ENCODE measurements at regions not wholly inside any gene's neighbourhood (a gene's known extent, or its start where the extent isn't known, plus 50 kb on each side); places are given as distances from the start of the nearest gene placed in this dataset.

DNA sequence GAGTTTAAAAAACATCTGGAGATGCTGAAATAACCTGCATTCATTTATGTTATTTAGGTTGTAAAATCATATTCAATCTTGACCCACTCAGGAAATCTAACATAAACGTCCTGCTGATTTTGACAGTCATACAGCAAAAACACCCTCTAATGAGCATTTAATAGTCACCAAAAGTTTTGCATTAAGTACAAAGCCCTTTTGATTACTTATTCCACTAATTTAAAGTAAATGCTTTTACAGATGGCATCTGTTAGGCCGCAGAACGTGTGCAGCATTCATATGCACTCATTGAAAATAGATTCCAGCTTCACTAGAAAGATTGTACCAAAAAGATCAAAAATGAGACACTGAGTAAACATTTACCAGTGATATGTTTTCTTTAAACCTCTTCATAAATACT is 1295.1 kb downstream of the EFNB2 start:
- no peak for DNase-seq (ENCODE audit: low read depth)
- TF ChIP-seq CTCF (conservative IDR thresholded peaks at IDR 0.05; ENCODE audit: low read depth, low read length) = no peak
- no peak overlapping the region for H3K4me3 ChIP-seq (ENCODE audit: low read length)

DNA sequence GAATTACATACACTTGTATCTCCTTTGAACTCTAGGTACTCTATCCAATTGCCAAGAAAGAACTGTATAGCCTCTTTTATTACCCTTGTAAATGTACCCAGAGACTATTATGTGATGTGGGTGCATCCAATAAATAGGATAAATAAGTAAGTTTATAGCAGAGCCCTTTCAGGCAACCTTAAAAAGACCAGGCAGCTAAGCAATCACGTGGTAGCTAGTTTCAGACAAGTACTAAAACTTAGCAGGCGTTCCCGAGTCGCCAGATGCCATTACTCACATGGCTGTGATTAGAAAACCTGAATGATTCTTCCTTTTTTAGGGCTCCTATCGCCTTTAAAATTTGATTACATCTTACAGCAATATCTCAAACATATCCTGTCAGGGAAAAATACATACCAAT is 1303.0 kb downstream of the EFNB2 start:
- H3K4me3 ChIP-seq (ENCODE audit: low read length) = no peak overlapping the region
- no peak for DNase-seq (ENCODE audit: low read depth)
- TF ChIP-seq CTCF (conservative IDR thresholded peaks at IDR 0.05; ENCODE audit: low read depth, low read length) = no peak

DNA sequence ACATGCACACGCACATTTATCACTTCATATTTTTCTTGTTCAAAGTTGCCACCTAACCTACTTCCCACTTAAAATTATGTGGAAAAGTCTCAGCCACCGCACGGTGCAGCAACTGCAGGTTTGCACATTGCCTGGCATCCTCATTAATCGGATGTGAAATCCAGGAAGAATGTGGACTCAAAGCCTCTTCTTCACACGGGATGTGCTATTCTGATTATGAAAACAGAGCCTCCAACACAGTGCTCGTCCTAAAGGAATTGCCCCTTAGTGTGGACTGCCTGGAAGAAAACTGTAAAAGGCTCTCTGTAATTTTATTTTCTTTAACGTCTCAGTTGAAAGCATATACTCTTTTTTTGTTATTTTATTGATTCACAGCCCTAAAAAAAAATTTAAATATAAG is 1303.5 kb downstream of the EFNB2 start:
- H3K4me3 ChIP-seq (ENCODE audit: low read length) = no peak overlapping the region
- no peak for DNase-seq (ENCODE audit: low read depth)
- TF ChIP-seq CTCF (conservative IDR thresholded peaks at IDR 0.05; ENCODE audit: low read depth, low read length) = no peak

DNA sequence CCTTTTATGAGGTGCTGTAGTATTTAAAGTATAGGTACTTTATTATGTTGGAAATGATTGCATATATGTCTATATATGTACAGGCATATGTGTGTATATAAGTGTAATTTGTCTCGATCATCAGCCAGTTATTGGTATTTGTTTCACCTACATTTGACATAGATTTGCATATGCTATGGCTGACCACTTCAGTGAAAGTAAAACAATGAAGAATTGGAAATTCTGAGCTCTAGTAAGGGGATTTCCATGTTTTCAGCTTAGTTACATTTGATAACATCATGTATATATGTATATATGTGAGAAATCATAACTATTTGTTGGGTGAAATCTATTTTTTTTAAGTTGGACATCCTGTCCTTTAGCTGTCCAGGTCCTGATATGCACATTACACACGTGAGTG is 1303.9 kb downstream of the EFNB2 start:
- no peak overlapping the region for H3K4me3 ChIP-seq (ENCODE audit: low read length)
- TF ChIP-seq CTCF (conservative IDR thresholded peaks at IDR 0.05; ENCODE audit: low read depth, low read length) = no peak
- DNase-seq (ENCODE audit: low read depth) = no peak

GRCh38 chr13:105220881-105221280 is 1314.6 kb downstream of the EFNB2 start:
- no peak overlapping the region for H3K4me3 ChIP-seq (ENCODE audit: low read length)
- TF ChIP-seq CTCF (conservative IDR thresholded peaks at IDR 0.05; ENCODE audit: low read depth, low read length) = no peak
- DNase-seq (ENCODE audit: low read depth) = no peak

DNA sequence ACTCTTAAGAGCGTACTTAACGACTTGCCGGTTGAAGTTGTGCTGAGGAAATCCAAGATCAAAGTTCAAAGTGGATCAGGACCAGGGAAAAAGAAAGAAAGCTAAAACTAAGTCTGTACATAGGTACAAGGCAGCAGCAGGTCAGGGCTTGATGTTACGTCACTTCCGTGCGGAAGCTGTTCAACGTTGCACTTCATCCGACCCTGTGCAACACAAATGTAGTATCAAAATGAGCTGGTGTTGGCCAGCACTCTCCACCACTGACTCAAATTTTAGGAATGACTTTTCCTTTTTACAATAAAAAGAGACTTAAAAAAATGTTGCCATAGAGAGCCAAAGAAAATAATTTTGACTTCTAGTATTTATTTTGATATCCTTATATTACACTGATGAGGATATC is 1315.4 kb downstream of the EFNB2 start:
- TF ChIP-seq CTCF (conservative IDR thresholded peaks at IDR 0.05; ENCODE audit: low read depth, low read length) = no peak
- no peak overlapping the region for H3K4me3 ChIP-seq (ENCODE audit: low read length)
- DNase-seq (ENCODE audit: low read depth) = no peak

- no peak overlapping the region for H3K4me3 ChIP-seq (ENCODE audit: low read length)
- no peak for TF ChIP-seq CTCF (conservative IDR thresholded peaks at IDR 0.05; ENCODE audit: low read depth, low read length)
- DNase-seq (ENCODE audit: low read depth) = no peak
Measured at GRCh38 chr13:105219651-105220050, 1315.8 kb downstream of the EFNB2 start.

Data from retinal pigment epithelial cell (primary cell).